SK-N-SH (cell line): ENCODE measurements at regions not wholly inside any gene's neighbourhood (a gene's known extent, or its start where the extent isn't known, plus 50 kb on each side); places are given as distances from the start of the nearest gene placed in this dataset.

Experiments
- EP300 ChIP-seq, 2 experiments: IDR thresholded peaks; 2 replicates each; pipeline versions ENCODE4 v1.4.0 to v1.6.1; 2012; ENCODE audit warnings: borderline replicate concordance in 1 of 2, low read depth in 1 of 2, low read length in 1 of 2
- FOXJ3 ChIP-seq: sonication (generic); formaldehyde crosslinking; IDR thresholded peaks from 2 replicates; pipeline ENCODE4 v1.5.1; 2020; ENCODE audit warnings: mild to moderate bottlenecking, missing genetic modification reagents
- REST ChIP-seq: IDR thresholded peaks from 2 replicates; pipeline ENCODE4 v1.6.1; 2012; ENCODE audit warnings: mild to moderate bottlenecking, low read depth, low read length, moderate library complexity
- RFX5 ChIP-seq: IDR thresholded peaks from 2 replicates; pipeline ENCODE4 v1.6.1; 2012; ENCODE audit warnings: mild to moderate bottlenecking, improper control_type of control experiment, low read length
- TCF12 ChIP-seq: IDR thresholded peaks from 2 replicates; pipeline ENCODE4 v1.4.0; 2012

- TF ChIP-seq TCF12 (no peak; the same call in 1 of the 2 replicates), EP300 (IDR thresholded peaks at IDR 0.05; ENCODE audit: borderline replicate concordance in 1 of 2, low read depth in 1 of 2, low read length in 1 of 2) (no peak), REST (no peak), FOXJ3 (CRISPR knock-in tag) (no peak), RFX5 (no peak)
Measured at GRCh38 chr1:189656628-189657530, 820.8 kb downstream of the BRINP3 start.
